ENCODE measurements at regions not wholly inside any gene's neighbourhood (a gene's known extent, or its start where the extent isn't known, plus 50 kb on each side); places are given as distances from the start of the nearest gene placed in this dataset.

GRCh38 chr18:42163321-42163720 lies 208.3 kb downstream of the PIK3C3 start:
- CTCF ChIA-PET, result no interaction called here
- POLR2A ChIA-PET, result no interaction called here
- H3K4me2 ChIP-seq (ENCODE audit: insufficient read depth, low read length), result no peak overlapping the region
- dilution Hi-C loops (cut with MboI; ENCODE audit: extremely low pct_ligation_motif_present, low sequenced_read_pairs) (no loop called here), intact Hi-C loops (cut with micrococcal nuclease) (no loop called here)
- BruUV-seq (replicated peaks), result no TSS peak
- H4K20me1 ChIP-seq (replicated peaks; ENCODE audit: control insufficient read depth, extremely low read depth, insufficient read depth, low read length), result no peaks in the 10 kb centered on the region
- no peaks in the 10 kb centered on the region for H3K9me3 ChIP-seq (replicated peaks; ENCODE audit: control insufficient read depth, insufficient read depth, low read length)
- H3K27me3 ChIP-seq (ENCODE audit: control insufficient read depth in 2 of 2, insufficient read depth in 2 of 2, low read length in 2 of 2), result no peaks in the 10 kb centered on the region
- no peak overlapping the region for H3K27ac ChIP-seq (ENCODE audit: insufficient read depth, low read depth, low read length)
- no peaks in the 10 kb centered on the region for H3K79me2 ChIP-seq (ENCODE audit: control insufficient read depth, insufficient read depth, low read length)
- no peak overlapping the region for H3K4me3 ChIP-seq (replicated peaks in 1 of 3; ENCODE audit: insufficient read depth in 1 of 3, low read depth in 1 of 3, low read length in 3 of 3)
- no peaks in the 10 kb centered on the region for H3K4me1 ChIP-seq (ENCODE audit: control insufficient read depth, extremely low read depth, insufficient read depth, low read length)
- no peaks in the 10 kb centered on the region for H3K36me3 ChIP-seq (ENCODE audit: control insufficient read depth in 2 of 2, extremely low read depth in 1 of 2, insufficient read depth in 2 of 2, low read length in 2 of 2)
- no peak for FAIRE-seq
- no peak for DNase-seq (ENCODE audit: low read depth, low spot score)
- no peak overlapping the region for H2AFZ ChIP-seq (ENCODE audit: low read depth, low read length)
- no peak overlapping the region for H3K9ac ChIP-seq (replicated peaks; ENCODE audit: extremely low read depth, insufficient read depth, low read length)
- TF ChIP-seq, protein P1, sequence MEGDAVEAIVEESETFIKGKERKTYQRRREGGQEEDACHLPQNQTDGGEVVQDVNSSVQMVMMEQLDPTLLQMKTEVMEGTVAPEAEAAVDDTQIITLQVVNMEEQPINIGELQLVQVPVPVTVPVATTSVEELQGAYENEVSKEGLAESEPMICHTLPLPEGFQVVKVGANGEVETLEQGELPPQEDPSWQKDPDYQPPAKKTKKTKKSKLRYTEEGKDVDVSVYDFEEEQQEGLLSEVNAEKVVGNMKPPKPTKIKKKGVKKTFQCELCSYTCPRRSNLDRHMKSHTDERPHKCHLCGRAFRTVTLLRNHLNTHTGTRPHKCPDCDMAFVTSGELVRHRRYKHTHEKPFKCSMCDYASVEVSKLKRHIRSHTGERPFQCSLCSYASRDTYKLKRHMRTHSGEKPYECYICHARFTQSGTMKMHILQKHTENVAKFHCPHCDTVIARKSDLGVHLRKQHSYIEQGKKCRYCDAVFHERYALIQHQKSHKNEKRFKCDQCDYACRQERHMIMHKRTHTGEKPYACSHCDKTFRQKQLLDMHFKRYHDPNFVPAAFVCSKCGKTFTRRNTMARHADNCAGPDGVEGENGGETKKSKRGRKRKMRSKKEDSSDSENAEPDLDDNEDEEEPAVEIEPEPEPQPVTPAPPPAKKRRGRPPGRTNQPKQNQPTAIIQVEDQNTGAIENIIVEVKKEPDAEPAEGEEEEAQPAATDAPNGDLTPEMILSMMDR (IDR thresholded peaks at IDR 0.05; ENCODE audit: extremely low read depth in 1 of 2, insufficient read depth in 1 of 2, low read depth in 1 of 2, low read length in 2 of 2), result no peak
- TF ChIP-seq POLR2AphosphoS5 (IDR thresholded peaks at IDR 0.05; ENCODE audit: insufficient read depth, low read depth, low read length) (no peak), EZH2 (IDR thresholded peaks at IDR 0.05; ENCODE audit: borderline replicate concordance, low read depth, low read length, severe bottlenecking) (no peak), JUN (IDR thresholded peaks at IDR 0.05; ENCODE audit: borderline replicate concordance, insufficient read depth, insufficient read length, low read depth) (no peak), MAX (IDR thresholded peaks at IDR 0.05; ENCODE audit: insufficient read depth, insufficient read length) (no peak)
- H3K9me1 ChIP-seq (replicated peaks; ENCODE audit: control insufficient read depth, extremely low read depth, insufficient read depth, low read length), result no peaks in the 10 kb centered on the region

GRCh38 chr18:42164556-42164955 lies 209.5 kb downstream of the PIK3C3 start:
- TF ChIP-seq JUN (IDR thresholded peaks at IDR 0.05; ENCODE audit: borderline replicate concordance, insufficient read depth, insufficient read length, low read depth) (no peak), MYC (IDR thresholded peaks at IDR 0.05; ENCODE audit: low read depth, low read length) (no peak), EZH2 (IDR thresholded peaks at IDR 0.05; ENCODE audit: borderline replicate concordance, low read depth, low read length, severe bottlenecking) (no peak), GATA2 (IDR thresholded peaks at IDR 0.05; ENCODE audit: insufficient read depth, insufficient read length, low read depth, low read length) (no peak), MAX (IDR thresholded peaks at IDR 0.05; ENCODE audit: insufficient read depth, insufficient read length) (no peak)
- DNase-seq (ENCODE audit: low read depth, low spot score) (no peak), FAIRE-seq (no peak)
- Histone ChIP-seq H4K20me1 (replicated peaks; ENCODE audit: control insufficient read depth, extremely low read depth, insufficient read depth, low read length) (no peaks in the 10 kb centered on the region), H3K9me3 (replicated peaks; ENCODE audit: control insufficient read depth, insufficient read depth, low read length) (no peaks in the 10 kb centered on the region), H3K4me2 (ENCODE audit: insufficient read depth, low read length) (no peak overlapping the region), H3K4me1 (ENCODE audit: control insufficient read depth, extremely low read depth, insufficient read depth, low read length) (no peaks in the 10 kb centered on the region), H3K27me3 (ENCODE audit: control insufficient read depth in 2 of 2, insufficient read depth in 2 of 2, low read length in 2 of 2) (no peaks in the 10 kb centered on the region), H3K36me3 (ENCODE audit: control insufficient read depth in 2 of 2, extremely low read depth in 1 of 2, insufficient read depth in 2 of 2, low read length in 2 of 2) (no peaks in the 10 kb centered on the region), H3K79me2 (ENCODE audit: control insufficient read depth, insufficient read depth, low read length) (no peaks in the 10 kb centered on the region), H2AFZ (ENCODE audit: low read depth, low read length) (no peak overlapping the region), H3K9me1 (replicated peaks; ENCODE audit: control insufficient read depth, extremely low read depth, insufficient read depth, low read length) (no peaks in the 10 kb centered on the region), H3K27ac (ENCODE audit: insufficient read depth, low read depth, low read length) (no peak overlapping the region), H3K9ac (replicated peaks; ENCODE audit: extremely low read depth, insufficient read depth, low read length) (no peak overlapping the region), H3K4me3 (replicated peaks in 1 of 3; ENCODE audit: insufficient read depth in 1 of 3, low read depth in 1 of 3, low read length in 3 of 3) (no peak overlapping the region)
- dilution Hi-C loops (cut with MboI; ENCODE audit: extremely low pct_ligation_motif_present, low sequenced_read_pairs), result no loop called here
- CTCF ChIA-PET, result no interaction called here
- POLR2A ChIA-PET, result no interaction called here
- no TSS peak for BruUV-seq (replicated peaks)
- intact Hi-C loops (cut with micrococcal nuclease), result no loop called here

All from endothelial cell of umbilical vein (primary cell).